Panc1 (cell line): ENCODE measurements at regions not wholly inside any gene's neighbourhood (a gene's known extent, or its start where the extent isn't known, plus 50 kb on each side); places are given as distances from the start of the nearest gene placed in this dataset.

Source experiments
- ATAC-seq: fragments of 200-7000 bp; cut with Tn5 transposase; 2 replicates; pipeline ENCODE4 v1.9.1; 2020; ENCODE audit warnings: mild to moderate bottlenecking, moderate library complexity
- BruUV-seq: library from RNA; stranded (reverse); fragments of 400-500 nt; replicated peaks from 2 replicates; lab custom pipeline; 2021; lab: Mats Ljungman, UMichigan
- CTCF ChIA-PET: fragments of 300-600 bp; sonication (Branson Sonifier 250); formaldehyde crosslinking; loops from one replicate; lab custom pipeline; 2022; ENCODE audit warnings: antibody characterized with exemption; lab: Charles Lee
- POLR2A ChIA-PET: fragments of 300-600 bp; sonication (Branson Sonifier 250); formaldehyde crosslinking; loops from one replicate; lab custom pipeline; 2022; ENCODE audit warnings: antibody characterized with exemption; lab: Charles Lee
- DNase-seq: peaks from one replicate; pipeline ENCODE4 v3.0.0-alpha.2; 2010; ENCODE audit warnings: low read depth, low spot score
- H3K27ac ChIP-seq: 2 replicates; pipeline ENCODE4 v1.5.1; 2011; ENCODE audit warnings: mild to moderate bottlenecking, low read length, inconsistent platforms
- H3K27me3 ChIP-seq: fragments of 200-500 bp; sonication (Bioruptor generic); 2 replicates; pipeline ENCODE4 v1.6.0; 2014; ENCODE audit warnings: low read length, inconsistent platforms; ENCODE audit not compliant: control insufficient read depth, insufficient read depth
- H3K36me3 ChIP-seq: fragments of 200-500 bp; sonication (Bioruptor generic); 2 replicates; pipeline ENCODE4 v1.5.1; 2014; ENCODE audit warnings: inconsistent platforms, mild to moderate bottlenecking, low read length, moderate library complexity; ENCODE audit not compliant: control insufficient read depth, insufficient read depth
- H3K4me1 ChIP-seq: 2 replicates; pipeline ENCODE4 v1.5.1; 2011; ENCODE audit warnings: inconsistent platforms, mild to moderate bottlenecking, low read length, moderate library complexity; ENCODE audit not compliant: control insufficient read depth, insufficient read depth
- H3K4me3 ChIP-seq, 2 experiments: 2 replicates each; pipeline ENCODE4 v1.5.1; 2011 to 2012; ENCODE audit warnings: low read depth in 2 of 2, low read length in 2 of 2, mild to moderate bottlenecking in 2 of 2, inconsistent platforms in 1 of 2, moderate library complexity in 1 of 2
- H3K9me3 ChIP-seq: fragments of 200-500 bp; sonication (Bioruptor generic); 2 replicates; pipeline ENCODE4 v1.5.1; 2014; ENCODE audit warnings: low read depth, mild to moderate bottlenecking, inconsistent platforms, low read length, moderate library complexity; ENCODE audit not compliant: control insufficient read depth, insufficient read depth
- POLR2AphosphoS5 ChIP-seq: IDR thresholded peaks from 2 replicates; pipeline ENCODE4 v1.6.1; 2012; ENCODE audit warnings: mild to moderate bottlenecking, low read depth, low read length, moderate library complexity
- SIN3A ChIP-seq: IDR thresholded peaks from 2 replicates; pipeline ENCODE4 v1.6.1; 2012; ENCODE audit warnings: low read depth, mild to moderate bottlenecking, low read length, moderate library complexity, borderline replicate concordance; ENCODE audit not compliant: insufficient read depth
- TCF7L2 ChIP-seq: IDR thresholded peaks from 2 replicates; pipeline ENCODE4 v1.6.1; 2011; ENCODE audit warnings: mild to moderate bottlenecking, low read depth, low read length, inconsistent platforms
- in situ Hi-C: cut with HindIII; loops from 2 replicates; pipeline ENCODE4 v1.10.0; 2016; ENCODE audit warnings: low sequenced_read_pairs, low pct_unique_long_range_greater_than_20kb
- intact Hi-C: fragments of 100-400 bp; cut with micrococcal nuclease; formaldehyde crosslinking; loops from one replicate; pipeline ENCODE4 v1.10.0; 2022; ENCODE audit not compliant: unreplicated experiment
- TF ChIP-seq, protein P1 (sequence below): fragments of 450-650 bp; IDR thresholded peaks from 2 replicates; pipeline ENCODE4 v1.5.1; 2017; ENCODE audit warnings: mild to moderate bottlenecking
- TF ChIP-seq, protein P2 (sequence below), 2 experiments: IDR thresholded peaks; 2 replicates each; pipeline ENCODE4 v1.6.1; 2011 to 2012; ENCODE audit warnings: low read depth in 2 of 2, control low read depth in 1 of 2, low read length in 1 of 2, mild to moderate bottlenecking in 1 of 2, moderate library complexity in 1 of 2; ENCODE audit not compliant: insufficient read depth in 1 of 2

DNA sequence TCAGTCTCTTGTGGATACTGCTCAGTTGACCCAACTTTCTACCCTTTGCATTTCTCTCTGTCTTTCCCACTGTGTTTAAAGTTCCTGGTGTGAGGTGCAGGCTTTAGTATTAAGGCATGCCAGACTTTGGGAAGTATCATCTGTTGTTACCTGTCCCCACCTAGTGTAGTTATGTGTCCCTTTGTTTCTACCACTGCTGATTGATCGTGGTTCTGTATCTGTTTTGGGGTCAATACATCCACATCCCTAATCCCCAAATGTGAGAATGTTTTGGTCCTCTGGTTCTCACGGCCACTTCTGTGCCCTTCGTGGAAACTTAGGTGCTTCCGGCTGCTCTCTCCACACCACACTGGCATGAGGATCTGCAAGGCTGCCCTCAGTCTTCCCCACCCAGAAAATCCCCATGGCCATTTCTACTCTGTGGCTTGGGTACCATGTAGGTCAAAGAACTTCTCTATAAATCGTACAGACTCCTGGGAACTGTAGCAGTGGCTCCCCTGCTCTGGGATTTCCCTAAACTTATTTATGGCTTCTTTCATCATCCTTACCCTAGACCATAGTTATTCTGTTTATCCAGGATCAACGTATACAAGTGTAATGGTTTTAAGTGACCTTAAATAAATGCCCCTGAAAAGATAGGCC is 443.2 kb downstream of the XYLT1 start:
- Histone ChIP-seq H3K4me3 (no peak overlapping the region), H3K4me1 (no peaks in the 10 kb centered on the region), H3K36me3 (no peaks in the 10 kb centered on the region), H3K9me3 (peaks cover 4% of the 10 kb centered on the region; the same call in 1 of the 2 replicates), H3K27me3 (no peaks in the 10 kb centered on the region; the same call in 1 of the 2 replicates), H3K27ac (no peak overlapping the region)
- TF ChIP-seq, protein P1, sequence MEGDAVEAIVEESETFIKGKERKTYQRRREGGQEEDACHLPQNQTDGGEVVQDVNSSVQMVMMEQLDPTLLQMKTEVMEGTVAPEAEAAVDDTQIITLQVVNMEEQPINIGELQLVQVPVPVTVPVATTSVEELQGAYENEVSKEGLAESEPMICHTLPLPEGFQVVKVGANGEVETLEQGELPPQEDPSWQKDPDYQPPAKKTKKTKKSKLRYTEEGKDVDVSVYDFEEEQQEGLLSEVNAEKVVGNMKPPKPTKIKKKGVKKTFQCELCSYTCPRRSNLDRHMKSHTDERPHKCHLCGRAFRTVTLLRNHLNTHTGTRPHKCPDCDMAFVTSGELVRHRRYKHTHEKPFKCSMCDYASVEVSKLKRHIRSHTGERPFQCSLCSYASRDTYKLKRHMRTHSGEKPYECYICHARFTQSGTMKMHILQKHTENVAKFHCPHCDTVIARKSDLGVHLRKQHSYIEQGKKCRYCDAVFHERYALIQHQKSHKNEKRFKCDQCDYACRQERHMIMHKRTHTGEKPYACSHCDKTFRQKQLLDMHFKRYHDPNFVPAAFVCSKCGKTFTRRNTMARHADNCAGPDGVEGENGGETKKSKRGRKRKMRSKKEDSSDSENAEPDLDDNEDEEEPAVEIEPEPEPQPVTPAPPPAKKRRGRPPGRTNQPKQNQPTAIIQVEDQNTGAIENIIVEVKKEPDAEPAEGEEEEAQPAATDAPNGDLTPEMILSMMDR = no peak
- TF ChIP-seq TCF7L2 (no peak), POLR2AphosphoS5 (no peak), SIN3A (no peak)
- TF ChIP-seq, protein P2, sequence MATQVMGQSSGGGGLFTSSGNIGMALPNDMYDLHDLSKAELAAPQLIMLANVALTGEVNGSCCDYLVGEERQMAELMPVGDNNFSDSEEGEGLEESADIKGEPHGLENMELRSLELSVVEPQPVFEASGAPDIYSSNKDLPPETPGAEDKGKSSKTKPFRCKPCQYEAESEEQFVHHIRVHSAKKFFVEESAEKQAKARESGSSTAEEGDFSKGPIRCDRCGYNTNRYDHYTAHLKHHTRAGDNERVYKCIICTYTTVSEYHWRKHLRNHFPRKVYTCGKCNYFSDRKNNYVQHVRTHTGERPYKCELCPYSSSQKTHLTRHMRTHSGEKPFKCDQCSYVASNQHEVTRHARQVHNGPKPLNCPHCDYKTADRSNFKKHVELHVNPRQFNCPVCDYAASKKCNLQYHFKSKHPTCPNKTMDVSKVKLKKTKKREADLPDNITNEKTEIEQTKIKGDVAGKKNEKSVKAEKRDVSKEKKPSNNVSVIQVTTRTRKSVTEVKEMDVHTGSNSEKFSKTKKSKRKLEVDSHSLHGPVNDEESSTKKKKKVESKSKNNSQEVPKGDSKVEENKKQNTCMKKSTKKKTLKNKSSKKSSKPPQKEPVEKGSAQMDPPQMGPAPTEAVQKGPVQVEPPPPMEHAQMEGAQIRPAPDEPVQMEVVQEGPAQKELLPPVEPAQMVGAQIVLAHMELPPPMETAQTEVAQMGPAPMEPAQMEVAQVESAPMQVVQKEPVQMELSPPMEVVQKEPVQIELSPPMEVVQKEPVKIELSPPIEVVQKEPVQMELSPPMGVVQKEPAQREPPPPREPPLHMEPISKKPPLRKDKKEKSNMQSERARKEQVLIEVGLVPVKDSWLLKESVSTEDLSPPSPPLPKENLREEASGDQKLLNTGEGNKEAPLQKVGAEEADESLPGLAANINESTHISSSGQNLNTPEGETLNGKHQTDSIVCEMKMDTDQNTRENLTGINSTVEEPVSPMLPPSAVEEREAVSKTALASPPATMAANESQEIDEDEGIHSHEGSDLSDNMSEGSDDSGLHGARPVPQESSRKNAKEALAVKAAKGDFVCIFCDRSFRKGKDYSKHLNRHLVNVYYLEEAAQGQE (IDR thresholded peaks at IDR 0.05; ENCODE audit: insufficient read depth in 1 of 2, low read depth in 2 of 2, low read length in 1 of 2) = no peak
- in situ Hi-C loops (no loop called here), intact Hi-C loops (no loop called here)
- BruUV-seq = no TSS peak
- DNase-seq = no peak
- ATAC-seq = no peak
- ChIA-PET POLR2A (no interaction called here), CTCF (no interaction called here)

DNA sequence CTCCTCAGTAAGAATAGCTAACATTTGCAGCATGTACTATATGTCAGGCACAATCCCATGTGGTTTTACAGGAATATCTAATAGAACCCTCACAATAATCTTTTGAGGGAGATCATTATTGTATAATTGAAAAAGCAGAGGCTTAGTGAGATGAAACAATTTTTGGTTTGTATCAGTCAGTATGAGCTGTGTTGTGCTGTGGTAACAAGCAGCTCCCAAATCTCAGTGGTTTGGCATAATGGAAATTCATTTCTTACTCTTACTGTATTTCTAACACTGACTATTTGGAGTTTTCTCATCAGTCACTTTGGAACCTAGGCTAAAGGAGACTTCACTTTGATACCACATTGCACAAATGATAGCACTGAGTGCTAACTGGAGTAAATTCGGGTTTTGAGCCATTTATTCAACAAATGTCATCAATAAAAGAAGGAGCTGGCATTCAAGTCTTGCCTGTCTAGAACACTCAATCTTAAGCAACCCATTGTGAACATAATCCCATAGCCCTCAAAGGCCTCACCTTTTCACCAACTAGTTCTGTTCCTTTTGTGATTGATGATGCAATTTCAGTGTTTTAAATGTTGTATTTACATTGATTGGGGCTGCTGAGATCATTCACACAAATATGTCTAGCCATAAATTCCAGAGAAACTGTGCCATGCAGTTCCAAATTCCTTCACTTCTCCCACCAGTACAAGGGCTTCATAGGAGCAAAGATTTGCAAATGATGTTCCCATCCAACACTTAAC is 441.0 kb downstream of the XYLT1 start:
- Histone ChIP-seq H3K36me3 (no peaks in the 10 kb centered on the region), H3K27me3 (no peaks in the 10 kb centered on the region), H3K27ac (no peak overlapping the region), H3K4me3 (no peak overlapping the region), H3K9me3 (peaks cover 4% of the 10 kb centered on the region; the same call in 1 of the 2 replicates), H3K4me1 (no peaks in the 10 kb centered on the region)
- no TSS peak for BruUV-seq
- intact Hi-C loops (no loop called here), in situ Hi-C loops (no loop called here)
- TF ChIP-seq, protein P1 = no peak
- TF ChIP-seq, protein P2 (IDR thresholded peaks at IDR 0.05; ENCODE audit: insufficient read depth in 1 of 2, low read depth in 2 of 2, low read length in 1 of 2) = no peak
- TF ChIP-seq SIN3A (no peak), TCF7L2 (no peak), POLR2AphosphoS5 (no peak)
- no peak for ATAC-seq
- DNase-seq = no peak
- ChIA-PET POLR2A (no interaction called here), CTCF (interaction anchor here (0.8 kb wide), 1 partner anchor 15 kb away, joined by 5 read pairs; no protein-coding TSS in a partner anchor)
